HG03354 (cell line): ENCODE measurements at regions not wholly inside any gene's neighbourhood (a gene's known extent, or its start where the extent isn't known, plus 50 kb on each side); places are given as distances from the start of the nearest gene placed in this dataset.

Experiments used
- ATAC-seq: cut with Tn5 transposase; IDR thresholded peaks from one replicate; pipeline ENCODE4 v1.9.1; 2021; ENCODE audit warnings: mild to moderate bottlenecking; ENCODE audit not compliant: unreplicated experiment, poor library complexity, severe bottlenecking

DNA sequence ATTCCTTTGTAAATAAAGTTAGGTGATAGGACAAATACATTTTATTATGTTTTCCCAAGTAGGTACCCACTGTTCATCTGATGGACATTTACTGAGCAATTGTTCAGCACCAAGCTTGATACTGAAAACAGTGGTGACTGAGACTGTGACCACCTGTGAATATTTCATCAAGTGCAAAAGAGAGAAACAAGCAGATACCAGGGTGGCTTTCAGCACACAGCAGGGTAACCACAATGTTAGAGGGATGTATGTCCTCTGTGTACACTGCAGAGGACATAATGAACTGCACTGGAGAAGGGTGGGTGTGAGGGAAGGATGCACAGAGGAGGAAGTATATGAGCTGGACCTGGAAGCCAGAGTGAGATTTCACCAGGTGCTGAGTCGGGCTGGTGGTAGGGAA is 411.8 kb downstream of the RAD51AP2 start:
- ATAC-seq, result peak; percentile 42

DNA sequence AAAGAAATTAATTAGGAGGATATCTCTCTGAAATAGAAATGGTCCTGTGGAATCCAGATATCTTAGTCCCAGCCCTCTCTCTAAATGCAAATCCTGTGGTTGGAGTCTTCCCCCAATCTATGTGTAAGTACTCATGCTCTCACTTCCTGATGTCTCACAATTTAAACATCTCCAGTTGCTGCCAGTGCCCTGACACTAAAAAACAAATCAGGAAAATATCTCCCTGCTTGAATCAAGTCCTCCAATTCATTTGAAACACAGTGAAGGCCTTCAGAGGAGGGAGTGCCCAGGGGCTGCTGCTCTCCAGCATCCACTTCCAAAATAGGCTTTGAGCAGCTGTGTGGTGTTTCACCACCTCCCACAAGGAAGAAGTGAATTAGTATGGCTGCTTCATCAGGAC is 413.8 kb downstream of the RAD51AP2 start:
- peak; percentile 86 for ATAC-seq

DNA sequence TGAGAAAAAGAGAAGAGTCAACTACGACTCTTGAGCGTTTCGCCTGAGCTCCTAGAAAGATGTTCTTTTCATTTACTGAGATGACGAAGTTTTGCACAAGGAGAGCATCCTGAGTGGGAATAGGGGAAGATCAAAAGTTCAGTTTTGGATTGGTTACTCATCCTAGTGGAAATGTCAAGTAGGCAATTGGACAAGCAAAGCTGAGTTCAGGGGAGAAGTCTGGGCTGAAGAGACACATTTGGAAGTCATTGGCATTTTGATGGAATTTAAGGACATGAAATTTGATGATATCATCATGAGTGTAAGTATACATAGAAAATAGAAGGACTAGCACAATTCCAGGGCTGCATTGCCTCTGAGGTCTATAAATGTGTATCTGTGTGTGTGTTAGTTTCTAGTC is 416.6 kb downstream of the RAD51AP2 start:
- no peak for ATAC-seq

DNA sequence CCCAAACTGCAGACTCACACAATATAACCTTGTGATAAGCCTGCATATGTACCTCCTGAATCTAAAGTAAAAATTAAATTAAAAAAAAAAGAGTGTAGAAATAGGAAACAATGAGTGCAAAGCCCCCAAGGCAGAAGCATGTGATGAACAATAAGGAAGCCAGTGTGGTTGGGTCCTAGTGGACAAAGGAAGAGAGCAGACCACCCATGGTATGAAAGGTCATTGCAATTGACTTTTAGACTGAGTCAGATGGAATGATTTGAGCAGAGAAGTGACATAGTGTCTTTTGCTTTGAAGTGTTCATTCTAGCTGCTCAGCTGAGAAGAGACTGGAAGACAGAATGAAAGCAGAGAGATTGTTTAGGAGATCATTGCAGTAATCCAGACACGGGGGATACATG is 417.1 kb downstream of the RAD51AP2 start:
- ATAC-seq, result no peak

DNA sequence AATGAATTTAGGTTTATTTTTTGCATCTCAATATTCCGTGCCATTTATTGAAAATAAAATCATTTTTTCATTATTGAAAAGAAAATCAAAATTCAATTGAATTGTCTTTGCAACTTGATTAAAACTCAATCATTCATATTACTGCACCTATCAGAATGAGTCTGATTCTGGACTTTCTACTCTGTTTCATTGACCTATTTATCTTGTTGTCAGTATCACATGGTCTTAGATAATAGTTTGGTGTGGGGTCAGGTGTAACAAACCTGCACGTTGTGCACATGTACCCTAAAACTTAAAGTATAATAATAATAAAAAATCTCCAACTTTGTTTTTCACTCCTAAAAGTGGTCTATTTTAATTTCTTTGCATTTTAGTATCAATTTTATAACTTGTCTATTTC is 422.9 kb downstream of the RAD51AP2 start:
- no peak for ATAC-seq

DNA sequence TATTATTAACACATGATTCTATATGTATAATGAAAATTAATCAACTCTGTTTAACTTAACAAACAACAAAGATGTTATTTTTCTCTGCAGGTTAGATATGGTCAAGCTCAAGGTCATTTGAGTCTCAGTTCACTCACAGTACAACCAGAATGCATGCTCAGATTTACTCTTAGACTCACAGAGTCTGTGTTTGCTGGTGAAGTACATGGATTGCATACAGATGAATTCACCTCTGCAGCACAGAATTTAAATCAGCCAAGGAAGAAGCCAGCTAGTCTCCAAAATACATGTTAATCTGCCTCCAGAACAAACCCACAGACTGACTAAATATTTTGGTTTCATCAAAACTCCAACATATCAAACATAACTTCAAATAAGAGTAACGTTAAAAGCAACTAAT is 424.5 kb downstream of the RAD51AP2 start:
- no peak for ATAC-seq

DNA sequence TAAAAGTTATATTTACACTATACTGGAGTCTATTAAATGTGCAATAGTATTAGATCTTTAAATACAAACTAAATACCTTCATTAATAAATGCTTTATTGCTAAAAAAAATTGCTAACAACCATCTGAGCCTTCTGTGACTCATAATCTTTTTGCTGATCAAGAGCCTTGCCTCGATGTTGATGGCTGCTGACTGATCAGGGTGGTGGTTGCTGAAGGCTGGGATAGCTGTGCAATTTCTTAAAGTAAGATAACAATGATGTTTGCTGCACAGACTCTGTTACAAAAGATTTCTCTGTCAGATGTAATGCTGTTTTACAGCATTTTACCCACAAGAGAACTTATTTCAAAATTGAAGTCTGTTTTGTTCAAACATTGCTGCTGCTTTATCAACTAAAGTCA is 421.4 kb upstream of the CYRIA start:
- ATAC-seq, result no peak

DNA sequence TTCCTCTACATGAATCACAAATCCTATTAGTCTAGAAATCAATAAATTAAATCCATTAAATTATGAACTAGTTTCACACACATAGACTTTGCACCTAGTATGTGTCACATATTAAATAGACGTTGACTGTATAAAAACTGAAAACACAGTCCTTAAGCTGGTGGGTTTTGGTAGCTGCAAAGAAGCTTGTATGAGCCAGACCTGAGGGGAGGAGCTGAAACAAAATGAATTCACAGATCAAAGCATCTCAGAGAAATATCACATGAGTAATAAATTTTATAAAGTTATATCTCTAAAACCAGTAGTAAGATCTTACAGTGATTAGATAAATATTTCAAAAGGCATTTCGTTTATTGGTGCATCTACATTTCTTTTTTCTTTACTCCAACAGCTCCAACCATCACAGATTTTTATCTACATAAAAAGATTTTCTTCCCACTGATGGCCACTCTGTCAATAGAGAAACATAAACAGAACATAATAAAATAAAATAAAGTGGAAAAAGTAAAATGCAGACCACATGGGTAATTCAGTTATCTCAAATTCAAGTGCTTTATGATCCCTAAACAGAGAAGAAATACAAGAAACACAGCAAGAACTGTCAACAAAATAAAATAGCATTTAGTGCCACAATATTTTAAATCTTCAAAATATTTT is 420.0 kb upstream of the CYRIA start:
- no peak for ATAC-seq

DNA sequence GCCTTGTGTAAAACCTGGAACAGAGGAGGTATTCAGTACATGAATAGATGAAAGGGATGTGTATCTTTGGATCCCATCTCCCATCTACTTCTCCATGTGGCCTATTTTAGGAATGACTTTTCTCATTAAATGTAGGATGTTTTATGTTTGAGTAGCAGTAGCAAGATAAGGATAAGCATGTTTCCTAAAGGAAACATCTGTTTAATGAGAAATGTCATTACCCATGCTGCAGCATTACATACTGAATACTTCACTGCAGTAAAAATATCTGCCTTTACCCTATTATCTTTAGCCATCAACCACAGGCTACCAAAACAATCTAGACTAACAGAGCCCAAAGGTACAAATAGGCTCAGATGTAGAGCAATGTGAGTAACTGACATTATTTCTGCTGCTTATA is 419.2 kb upstream of the CYRIA start:
- ATAC-seq, result no peak

DNA sequence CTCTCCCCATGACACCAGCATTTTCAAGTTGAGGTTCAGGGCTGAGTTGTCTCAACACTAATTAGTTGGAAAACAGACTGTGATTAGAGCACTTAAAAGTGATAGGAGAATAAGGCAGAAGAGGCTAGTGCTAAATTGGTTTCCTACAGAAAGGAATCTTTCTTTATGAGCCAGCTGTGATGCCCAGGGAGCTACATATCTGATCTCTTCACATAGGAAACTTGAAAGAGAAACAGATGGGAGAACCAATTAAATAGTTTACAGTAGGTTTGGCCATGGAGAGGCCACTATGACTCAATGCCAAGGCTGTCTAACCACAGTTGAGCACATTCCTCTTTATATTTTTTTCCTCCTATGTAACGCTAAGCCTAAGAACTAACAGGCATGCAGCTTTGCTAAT is 418.3 kb upstream of the CYRIA start:
- no peak for ATAC-seq

DNA sequence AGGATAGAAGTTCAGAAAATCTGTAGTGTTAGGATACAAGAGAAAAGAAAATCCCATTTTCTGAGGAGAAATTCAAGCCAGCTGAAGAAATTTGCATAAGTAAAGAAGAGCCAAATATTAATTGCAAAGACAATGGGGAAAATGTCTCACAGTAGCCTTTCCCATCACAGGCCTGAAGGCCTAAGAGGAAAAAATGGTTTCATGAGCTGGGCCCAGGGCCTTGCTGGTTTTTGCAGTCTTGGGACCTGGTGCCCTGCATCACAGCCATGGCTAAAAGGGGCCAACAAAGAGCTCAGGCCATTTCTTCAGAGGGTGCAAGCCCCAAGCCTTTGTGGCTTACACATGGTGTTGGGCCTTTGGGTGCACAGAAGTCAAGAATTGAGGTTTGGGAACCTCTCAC is 413.6 kb upstream of the CYRIA start:
- ATAC-seq, result no peak

DNA sequence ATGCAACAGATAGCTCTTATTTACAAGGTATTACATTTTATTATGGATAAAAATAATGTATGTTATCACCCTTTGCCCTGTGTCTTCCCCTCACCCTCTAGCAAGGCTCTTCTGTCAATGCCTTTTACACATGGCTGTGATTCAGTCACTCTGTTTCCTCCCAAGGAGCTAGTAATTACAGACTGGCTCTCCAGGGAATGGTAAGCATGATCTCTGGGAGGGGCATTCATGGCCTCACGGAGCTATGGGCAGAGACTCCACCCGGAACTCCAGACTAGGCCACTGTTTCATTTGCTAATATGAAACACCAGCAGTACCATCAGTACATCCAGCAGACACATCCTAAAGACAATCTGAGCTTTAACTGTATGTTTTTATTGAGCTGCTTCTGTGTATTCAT is 410.9 kb upstream of the CYRIA start:
- ATAC-seq, result no peak

DNA sequence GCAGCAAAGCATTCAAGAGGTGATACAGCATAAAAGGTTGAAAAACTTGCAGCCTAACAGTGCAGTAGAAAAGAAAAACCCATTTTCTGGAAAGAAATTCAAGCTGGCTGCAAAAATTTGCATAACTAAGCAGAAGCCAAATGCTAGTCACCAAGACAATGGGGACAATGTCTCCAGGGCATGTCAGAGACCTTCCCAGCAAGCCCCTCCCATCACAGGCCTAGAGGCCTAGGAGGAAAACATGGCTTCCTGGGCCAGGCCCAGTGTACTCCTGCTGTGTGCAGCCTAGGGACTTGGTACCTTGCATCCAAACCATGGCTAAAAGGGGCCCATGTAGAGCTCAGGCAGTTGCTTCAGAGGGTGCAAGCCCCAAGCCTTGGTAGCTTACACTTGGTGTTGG is 405.1 kb upstream of the CYRIA start:
- ATAC-seq, result no peak

DNA sequence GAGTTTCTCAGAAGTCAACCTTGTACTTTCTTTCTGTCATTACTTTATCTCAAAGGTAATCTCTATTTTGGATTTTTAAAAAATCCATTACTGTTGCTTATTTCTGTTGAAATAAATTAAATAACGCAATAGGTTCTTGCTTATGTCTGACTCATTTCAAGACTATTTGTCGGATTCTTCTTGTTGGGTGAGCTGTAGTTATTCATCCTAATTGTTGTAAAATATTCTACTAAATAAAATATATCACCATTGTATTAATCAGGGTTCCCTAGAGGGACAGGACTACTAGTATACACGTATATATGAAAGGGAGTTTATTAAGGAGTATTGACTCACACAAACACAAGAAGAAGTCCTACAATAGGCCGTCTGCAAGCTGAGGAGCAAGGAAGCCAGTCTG is 403.9 kb upstream of the CYRIA start:
- ATAC-seq, result no peak

DNA sequence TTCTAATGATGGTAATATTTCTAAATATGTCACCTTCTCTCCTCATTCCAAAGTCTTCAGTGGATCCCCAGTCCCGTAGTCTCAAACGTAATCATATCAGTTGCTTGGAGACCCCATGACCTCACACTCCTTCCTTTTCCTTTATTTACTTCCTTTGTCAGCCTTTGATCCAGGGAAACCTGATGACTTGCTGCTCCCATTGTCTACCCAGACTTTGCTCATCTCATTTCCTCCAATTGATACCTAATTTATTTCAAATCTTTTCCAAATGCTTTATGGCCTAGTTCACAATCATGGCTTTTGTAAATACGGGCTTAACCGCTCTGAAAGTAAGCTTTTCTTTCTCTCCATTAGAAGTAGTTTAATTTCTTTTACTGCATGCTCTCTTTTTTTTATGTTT is 402.4 kb upstream of the CYRIA start:
- ATAC-seq, result no peak

DNA sequence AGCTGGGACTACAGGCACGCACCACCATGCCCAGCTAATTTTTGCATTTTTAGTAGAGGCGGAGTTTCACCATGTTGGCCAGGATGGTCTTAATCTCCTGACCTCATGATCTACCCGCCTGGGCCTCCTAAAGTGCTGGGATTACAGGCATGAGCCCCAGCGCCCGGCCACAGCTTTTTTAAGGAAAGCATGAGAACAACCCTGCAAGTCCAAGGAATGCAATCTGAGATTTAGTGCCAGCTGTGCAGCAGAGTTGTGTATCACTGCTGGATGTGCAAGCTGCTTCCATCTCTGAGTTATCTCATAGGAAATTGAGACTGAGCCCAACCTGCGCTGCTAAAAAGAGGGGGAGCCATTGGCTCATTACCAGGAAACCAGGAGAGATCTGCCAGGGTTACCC is 399.9 kb upstream of the CYRIA start:
- ATAC-seq, result no peak

DNA sequence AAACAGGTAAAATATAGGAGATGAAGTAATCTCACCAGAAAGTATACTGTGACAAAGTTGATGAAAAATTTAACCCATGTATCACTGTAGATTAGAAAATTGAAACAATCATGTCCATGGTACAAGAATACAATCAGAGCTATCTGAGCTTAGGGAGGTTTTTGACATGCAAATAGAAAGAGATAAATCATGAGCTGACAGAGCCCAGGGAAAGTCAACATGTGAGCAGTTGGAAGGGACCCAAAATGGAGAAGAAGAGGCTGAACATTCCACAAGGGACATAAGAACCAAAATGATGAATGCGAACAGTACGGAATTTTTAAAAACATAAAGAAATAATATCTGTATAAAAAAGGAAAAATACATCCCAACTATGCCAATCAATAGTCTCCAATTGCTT is 395.4 kb upstream of the CYRIA start:
- no peak for ATAC-seq

DNA sequence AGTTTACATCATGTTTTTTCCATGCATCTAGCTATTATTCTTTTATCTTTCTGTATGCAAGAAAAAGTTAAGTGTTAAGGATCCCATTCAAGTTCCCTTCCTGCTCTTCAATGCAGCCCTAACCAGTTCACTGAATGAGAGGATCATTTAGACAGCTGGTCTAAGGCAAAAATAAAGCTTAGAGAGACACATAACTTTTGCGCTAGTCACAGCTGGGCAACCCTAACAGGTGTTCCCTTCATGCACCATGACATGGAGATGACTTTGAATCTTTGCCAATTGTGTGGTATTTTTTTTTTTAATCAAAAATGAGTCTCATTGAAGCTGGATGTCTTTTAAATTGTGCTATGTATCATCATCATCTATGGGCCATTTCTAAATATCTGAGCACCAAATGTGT is 393.8 kb upstream of the CYRIA start:
- ATAC-seq, result no peak

DNA sequence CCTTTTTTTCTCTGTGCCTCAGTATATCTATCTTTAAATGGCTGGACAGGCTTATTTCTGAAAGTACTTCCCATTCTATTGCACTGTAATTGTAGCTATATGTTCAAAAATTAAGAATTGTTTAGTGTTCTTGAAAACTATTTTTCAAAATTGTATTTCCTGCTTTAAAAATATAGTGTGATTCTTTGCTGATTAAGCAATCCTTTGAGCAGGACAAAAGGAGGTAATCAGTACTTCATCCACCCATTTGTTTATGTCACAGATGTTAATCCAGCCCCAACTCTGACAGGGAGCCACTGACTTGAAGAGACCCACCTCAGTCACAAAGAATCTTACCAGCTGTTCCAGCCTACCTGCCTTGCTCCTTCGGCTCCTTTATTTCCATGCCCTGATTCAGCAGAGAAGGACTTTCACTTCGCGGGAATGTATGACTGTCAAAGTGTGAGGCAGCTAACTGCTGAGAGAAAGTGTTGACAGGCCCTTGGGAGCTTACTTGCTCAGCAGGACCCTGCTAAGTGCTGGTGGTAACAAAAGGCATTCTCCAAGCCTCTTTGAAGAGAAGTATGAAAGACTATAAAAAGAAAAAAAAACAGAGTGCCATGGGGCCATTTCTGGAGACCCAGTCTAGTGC is 393.3 kb upstream of the CYRIA start:
- ATAC-seq, result no peak

DNA sequence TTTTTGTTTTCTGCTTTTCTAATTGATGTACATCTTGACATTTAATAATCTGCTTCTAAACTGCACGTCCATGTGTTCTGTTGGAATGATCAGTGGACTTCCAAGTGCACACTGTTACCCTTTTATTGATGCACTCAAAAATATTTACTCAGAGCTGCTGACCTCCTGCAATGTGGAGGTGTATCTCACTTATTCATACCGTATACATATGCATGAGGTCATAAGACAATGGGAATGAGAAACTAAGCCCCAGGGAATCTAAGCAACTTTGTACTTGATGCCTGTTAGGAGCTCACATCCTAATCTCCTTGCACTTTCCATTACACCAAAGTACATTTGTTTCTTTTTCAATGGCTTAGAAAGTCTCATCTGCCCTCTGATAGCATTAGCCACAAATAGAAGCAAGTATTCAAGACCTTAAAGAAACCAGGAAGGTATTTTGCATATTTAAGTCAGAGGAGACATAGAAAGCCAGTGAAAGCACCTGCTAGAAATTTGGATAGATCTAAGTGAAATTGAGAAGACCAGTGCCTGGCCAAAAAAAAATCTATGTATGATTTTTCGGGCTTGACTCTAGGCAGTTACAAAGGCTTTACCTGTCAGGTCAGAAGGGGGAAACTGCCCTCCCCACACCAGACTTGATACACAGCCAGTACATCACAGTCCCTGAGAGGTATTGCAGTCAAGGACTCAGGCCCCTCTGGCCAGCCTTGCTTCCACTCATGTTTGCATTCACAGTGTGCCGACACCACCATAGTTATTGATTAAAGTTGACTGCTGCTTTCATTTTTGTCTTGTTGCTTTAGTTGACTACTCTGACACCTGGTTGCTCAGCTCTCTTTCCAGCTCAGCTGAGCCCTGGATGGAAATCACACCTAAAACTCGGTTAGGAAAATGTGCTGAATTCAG is 391.7 kb upstream of the CYRIA start:
- ATAC-seq, result peak; percentile 68

DNA sequence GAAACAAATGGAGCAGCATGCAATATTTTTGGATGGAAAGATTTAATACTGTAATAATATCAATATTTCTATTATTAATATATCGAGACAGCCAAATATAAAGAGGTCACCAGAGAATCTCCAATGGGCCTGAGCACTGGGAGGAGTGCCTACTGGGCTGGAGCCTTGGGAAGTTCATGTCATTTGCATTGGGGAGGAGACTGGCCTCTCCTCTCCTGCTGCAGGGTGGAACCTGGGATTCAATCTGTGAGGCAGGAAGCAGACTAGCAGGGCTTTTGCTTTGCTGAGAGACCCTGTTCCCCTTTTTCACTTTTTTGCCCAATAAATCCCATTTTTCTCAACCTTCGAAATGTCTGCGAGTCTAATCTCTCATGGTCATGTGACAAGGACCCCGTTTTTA is 390.6 kb upstream of the CYRIA start:
- no peak for ATAC-seq
